Panc1 (cell line): ENCODE measurements at regions not wholly inside any gene's neighbourhood (a gene's known extent, or its start where the extent isn't known, plus 50 kb on each side); places are given as distances from the start of the nearest gene placed in this dataset.
"Not testable (repeated sequence)": the region's sequence is repeated elsewhere in the genome, so short reads cannot be mapped to it uniquely, and the experiment has no call there.

Experiments
- ATAC-seq: fragments of 200-7000 bp; cut with Tn5 transposase; 2 replicates; pipeline ENCODE4 v1.9.1; 2020; ENCODE audit warnings: mild to moderate bottlenecking, moderate library complexity
- BruUV-seq: library from RNA; stranded (reverse); fragments of 400-500 nt; replicated peaks from 2 replicates; lab custom pipeline; 2021; lab: Mats Ljungman, UMichigan
- CTCF ChIA-PET: fragments of 300-600 bp; sonication (Branson Sonifier 250); formaldehyde crosslinking; loops from one replicate; lab custom pipeline; 2022; ENCODE audit warnings: antibody characterized with exemption; lab: Charles Lee
- POLR2A ChIA-PET: fragments of 300-600 bp; sonication (Branson Sonifier 250); formaldehyde crosslinking; loops from one replicate; lab custom pipeline; 2022; ENCODE audit warnings: antibody characterized with exemption; lab: Charles Lee
- DNase-seq: peaks from one replicate; pipeline ENCODE4 v3.0.0-alpha.2; 2010; ENCODE audit warnings: low read depth, low spot score
- H3K27ac ChIP-seq: 2 replicates; pipeline ENCODE4 v1.5.1; 2011; ENCODE audit warnings: mild to moderate bottlenecking, low read length, inconsistent platforms
- H3K27me3 ChIP-seq: fragments of 200-500 bp; sonication (Bioruptor generic); 2 replicates; pipeline ENCODE4 v1.6.0; 2014; ENCODE audit warnings: low read length, inconsistent platforms; ENCODE audit not compliant: control insufficient read depth, insufficient read depth
- H3K36me3 ChIP-seq: fragments of 200-500 bp; sonication (Bioruptor generic); 2 replicates; pipeline ENCODE4 v1.5.1; 2014; ENCODE audit warnings: inconsistent platforms, mild to moderate bottlenecking, low read length, moderate library complexity; ENCODE audit not compliant: control insufficient read depth, insufficient read depth
- H3K4me1 ChIP-seq: 2 replicates; pipeline ENCODE4 v1.5.1; 2011; ENCODE audit warnings: inconsistent platforms, mild to moderate bottlenecking, low read length, moderate library complexity; ENCODE audit not compliant: control insufficient read depth, insufficient read depth
- H3K4me3 ChIP-seq, 2 experiments: 2 replicates each; pipeline ENCODE4 v1.5.1; 2011 to 2012; ENCODE audit warnings: low read depth in 2 of 2, low read length in 2 of 2, mild to moderate bottlenecking in 2 of 2, inconsistent platforms in 1 of 2, moderate library complexity in 1 of 2
- H3K9me3 ChIP-seq: fragments of 200-500 bp; sonication (Bioruptor generic); 2 replicates; pipeline ENCODE4 v1.5.1; 2014; ENCODE audit warnings: low read depth, mild to moderate bottlenecking, inconsistent platforms, low read length, moderate library complexity; ENCODE audit not compliant: control insufficient read depth, insufficient read depth
- POLR2AphosphoS5 ChIP-seq: IDR thresholded peaks from 2 replicates; pipeline ENCODE4 v1.6.1; 2012; ENCODE audit warnings: mild to moderate bottlenecking, low read depth, low read length, moderate library complexity
- REST ChIP-seq, 2 experiments: IDR thresholded peaks; 2 replicates each; pipeline ENCODE4 v1.6.1; 2011 to 2012; ENCODE audit warnings: low read depth in 2 of 2, control low read depth in 1 of 2, low read length in 1 of 2, mild to moderate bottlenecking in 1 of 2, moderate library complexity in 1 of 2; ENCODE audit not compliant: insufficient read depth in 1 of 2
- SIN3A ChIP-seq: IDR thresholded peaks from 2 replicates; pipeline ENCODE4 v1.6.1; 2012; ENCODE audit warnings: low read depth, mild to moderate bottlenecking, low read length, moderate library complexity, borderline replicate concordance; ENCODE audit not compliant: insufficient read depth
- TCF7L2 ChIP-seq: IDR thresholded peaks from 2 replicates; pipeline ENCODE4 v1.6.1; 2011; ENCODE audit warnings: mild to moderate bottlenecking, low read depth, low read length, inconsistent platforms
- in situ Hi-C: cut with HindIII; loops from 2 replicates; pipeline ENCODE4 v1.10.0; 2016; ENCODE audit warnings: low sequenced_read_pairs, low pct_unique_long_range_greater_than_20kb
- intact Hi-C: fragments of 100-400 bp; cut with micrococcal nuclease; formaldehyde crosslinking; loops from one replicate; pipeline ENCODE4 v1.10.0; 2022; ENCODE audit not compliant: unreplicated experiment
- TF ChIP-seq, protein P1 (sequence below): fragments of 450-650 bp; IDR thresholded peaks from 2 replicates; pipeline ENCODE4 v1.5.1; 2017; ENCODE audit warnings: mild to moderate bottlenecking

DNA sequence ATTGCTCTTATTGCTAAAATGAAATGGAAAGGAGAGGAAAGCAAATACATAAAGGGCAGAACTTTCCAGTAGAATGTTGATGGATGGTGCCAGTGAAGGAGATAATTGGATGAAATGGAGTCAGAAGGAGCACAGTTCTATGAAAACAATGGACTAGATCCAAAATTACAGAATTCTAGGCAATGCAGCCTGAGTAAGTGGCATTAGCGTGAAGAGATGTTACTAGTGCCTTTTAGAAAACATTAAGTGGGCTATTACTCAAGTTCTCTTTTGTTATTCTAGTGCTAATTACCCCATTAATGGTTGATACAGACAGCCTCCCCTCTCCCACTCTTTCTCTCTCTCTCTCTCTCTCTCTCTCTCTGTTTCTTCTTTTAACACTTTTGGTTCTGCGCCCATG lies 209.5 kb upstream of the RGS17 start:
- ATAC-seq (no peak), DNase-seq (no peak)
- Histone ChIP-seq H3K27me3 (no peaks in the 10 kb centered on the region), H3K9me3 (no peaks in the 10 kb centered on the region), H3K36me3 (no peaks in the 10 kb centered on the region), H3K27ac (no peak overlapping the region), H3K4me3 (no peak overlapping the region), H3K4me1 (no peaks in the 10 kb centered on the region)
- intact Hi-C loops, result no loop called here
- TF ChIP-seq REST (IDR thresholded peaks at IDR 0.05; ENCODE audit: insufficient read depth in 1 of 2, low read depth in 2 of 2, low read length in 1 of 2) (no peak), TCF7L2 (no peak), POLR2AphosphoS5 (no peak), SIN3A (no peak)
- TF ChIP-seq, protein P1, sequence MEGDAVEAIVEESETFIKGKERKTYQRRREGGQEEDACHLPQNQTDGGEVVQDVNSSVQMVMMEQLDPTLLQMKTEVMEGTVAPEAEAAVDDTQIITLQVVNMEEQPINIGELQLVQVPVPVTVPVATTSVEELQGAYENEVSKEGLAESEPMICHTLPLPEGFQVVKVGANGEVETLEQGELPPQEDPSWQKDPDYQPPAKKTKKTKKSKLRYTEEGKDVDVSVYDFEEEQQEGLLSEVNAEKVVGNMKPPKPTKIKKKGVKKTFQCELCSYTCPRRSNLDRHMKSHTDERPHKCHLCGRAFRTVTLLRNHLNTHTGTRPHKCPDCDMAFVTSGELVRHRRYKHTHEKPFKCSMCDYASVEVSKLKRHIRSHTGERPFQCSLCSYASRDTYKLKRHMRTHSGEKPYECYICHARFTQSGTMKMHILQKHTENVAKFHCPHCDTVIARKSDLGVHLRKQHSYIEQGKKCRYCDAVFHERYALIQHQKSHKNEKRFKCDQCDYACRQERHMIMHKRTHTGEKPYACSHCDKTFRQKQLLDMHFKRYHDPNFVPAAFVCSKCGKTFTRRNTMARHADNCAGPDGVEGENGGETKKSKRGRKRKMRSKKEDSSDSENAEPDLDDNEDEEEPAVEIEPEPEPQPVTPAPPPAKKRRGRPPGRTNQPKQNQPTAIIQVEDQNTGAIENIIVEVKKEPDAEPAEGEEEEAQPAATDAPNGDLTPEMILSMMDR, result no peak
- ChIA-PET CTCF (no interaction called here), POLR2A (no interaction called here)
- BruUV-seq, result no TSS peak
- in situ Hi-C loops, result no loop called here

- in situ Hi-C loops, result no loop called here
- no peaks in the 10 kb centered on the region for H3K36me3 ChIP-seq
- POLR2A ChIA-PET, result no interaction called here
- DNase-seq (no peak), ATAC-seq (no peak)
- no peak overlapping the region for H3K4me3 ChIP-seq
- no TSS peak for BruUV-seq
- no peak for TF ChIP-seq REST (IDR thresholded peaks at IDR 0.05; ENCODE audit: insufficient read depth in 1 of 2, low read depth in 2 of 2, low read length in 1 of 2)
- no peak for TF ChIP-seq SIN3A
- TF ChIP-seq, protein P1, result no peak
- TF ChIP-seq TCF7L2, result no peak
- no peak for TF ChIP-seq POLR2AphosphoS5
- H3K27ac ChIP-seq, result no peak overlapping the region
- no peaks in the 10 kb centered on the region for H3K27me3 ChIP-seq
- CTCF ChIA-PET, result no interaction called here
- intact Hi-C loops, result no loop called here
- H3K4me1 ChIP-seq, result no peaks in the 10 kb centered on the region
- no peaks in the 10 kb centered on the region for H3K9me3 ChIP-seq
Observed at GRCh38 chr6:153334121-153334520, 203.0 kb upstream of the RGS17 start.

GRCh38 chr6:153331221-153331620 lies 200.1 kb upstream of the RGS17 start:
- H3K36me3 ChIP-seq, H3K4me3 ChIP-seq, CTCF ChIA-PET, intact Hi-C loops, DNase-seq, BruUV-seq, H3K27ac ChIP-seq, POLR2A ChIA-PET, ATAC-seq, in situ Hi-C loops, H3K27me3 ChIP-seq, H3K4me1 ChIP-seq, H3K9me3 ChIP-seq: not testable (repeated sequence)
